ENCODE measurements at regions not wholly inside any gene's neighbourhood (a gene's known extent, or its start where the extent isn't known, plus 50 kb on each side); places are given as distances from the start of the nearest gene placed in this dataset.

- H3K36me3 ChIP-seq (ENCODE audit: control insufficient read depth in 2 of 2, insufficient read depth in 2 of 2, low read length in 1 of 2) = no peaks in the 10 kb centered on the region
- no peak for DNase-seq (ENCODE audit: low read depth in 6 of 9, low spot score in 9 of 9)
- H3K4me1 ChIP-seq (ENCODE audit: control insufficient read depth in 2 of 2, insufficient read depth in 2 of 2, low read length in 2 of 2) = no peaks in the 10 kb centered on the region
- no peak overlapping the region for H3K4me3 ChIP-seq (ENCODE audit: low read length in 2 of 2)
- WGBS = 94% methylated on average over 2 of the region's 2 CpGs
- H3K27me3 ChIP-seq (ENCODE audit: control insufficient read depth in 2 of 2, insufficient read depth in 1 of 2, low read length in 1 of 2) = no peaks in the 10 kb centered on the region
- no peaks in the 10 kb centered on the region for H3K9me3 ChIP-seq (ENCODE audit: control insufficient read depth in 2 of 2, insufficient read depth in 1 of 2, low read length in 1 of 2)
- H3K27ac ChIP-seq (ENCODE audit: low read depth in 1 of 2, low read length in 1 of 2) = no peak overlapping the region
Measured at GRCh38 chr5:6806668-6807067, 93.4 kb downstream of the TENT4A start.

DNA sequence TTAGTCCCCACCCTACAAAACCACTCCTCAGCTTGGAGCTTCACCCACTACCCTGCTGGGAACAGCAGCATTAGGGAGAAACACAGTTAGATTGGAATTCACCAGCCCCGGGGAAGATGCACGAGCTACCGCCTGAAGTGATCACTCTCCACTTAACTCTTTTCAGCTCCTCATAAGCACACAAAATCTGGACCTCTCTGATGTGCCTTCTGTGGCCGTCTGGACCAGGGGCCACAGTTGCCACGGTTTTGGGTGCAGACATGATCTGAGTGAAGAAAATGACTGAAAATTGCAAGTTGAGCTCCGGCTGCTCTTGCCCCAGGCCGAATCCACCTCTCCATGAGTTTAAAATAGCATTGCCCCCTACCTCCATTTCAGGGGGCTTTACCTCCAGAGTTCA lies 95.2 kb downstream of the TENT4A start:
- Histone ChIP-seq H3K4me3 (ENCODE audit: low read length in 2 of 2) (no peak overlapping the region), H3K27ac (ENCODE audit: low read depth in 1 of 2, low read length in 1 of 2) (no peak overlapping the region), H3K4me1 (ENCODE audit: control insufficient read depth in 2 of 2, insufficient read depth in 2 of 2, low read length in 2 of 2) (no peaks in the 10 kb centered on the region), H3K36me3 (ENCODE audit: control insufficient read depth in 2 of 2, insufficient read depth in 2 of 2, low read length in 1 of 2) (no peaks in the 10 kb centered on the region), H3K9me3 (ENCODE audit: control insufficient read depth in 2 of 2, insufficient read depth in 1 of 2, low read length in 1 of 2) (no peaks in the 10 kb centered on the region), H3K27me3 (ENCODE audit: control insufficient read depth in 2 of 2, insufficient read depth in 1 of 2, low read length in 1 of 2) (no peaks in the 10 kb centered on the region)
- WGBS = 95% methylated on average over 7 of the region's 7 CpGs
- DNase-seq (ENCODE audit: low read depth in 6 of 9, low spot score in 9 of 9) = no peak

DNA sequence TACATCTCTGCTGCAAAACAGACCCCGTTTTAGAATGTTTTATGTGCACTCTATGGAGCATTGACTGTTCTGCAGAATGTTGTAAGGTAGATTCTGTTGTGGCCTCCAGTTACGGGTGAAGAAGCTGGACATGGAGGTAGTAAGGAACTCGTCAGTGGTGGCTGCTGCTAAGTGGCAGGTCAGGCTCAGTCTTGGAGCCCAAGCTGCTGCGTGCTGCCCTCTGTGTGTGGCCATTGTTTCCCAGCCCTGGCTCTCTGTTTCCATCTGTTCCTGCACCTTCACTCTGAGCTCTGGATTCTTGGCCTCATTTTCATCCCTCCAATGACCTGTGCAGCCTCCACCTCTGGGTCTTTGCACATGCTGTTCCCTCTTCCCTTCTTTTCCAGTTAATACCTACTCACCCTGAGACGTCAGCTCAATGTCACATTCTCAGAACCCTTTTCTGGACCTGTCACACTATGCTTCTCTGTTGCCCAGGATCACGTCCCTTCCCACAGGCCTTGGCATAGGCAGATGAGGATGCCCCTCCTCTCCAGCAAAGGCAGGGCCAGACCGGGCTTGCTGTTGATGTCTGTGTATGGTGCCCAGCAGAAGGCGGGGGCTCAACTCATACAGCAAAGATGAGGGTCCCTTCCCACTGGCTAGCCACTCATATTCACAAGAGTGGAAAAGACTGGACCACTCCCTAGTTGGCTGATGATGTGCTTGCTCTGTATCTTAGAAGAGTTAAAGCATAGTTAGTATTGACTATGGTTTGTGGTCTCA lies 97.6 kb downstream of the TENT4A start:
- Histone ChIP-seq H3K36me3 (ENCODE audit: control insufficient read depth in 2 of 2, insufficient read depth in 2 of 2, low read length in 1 of 2) (no peaks in the 10 kb centered on the region), H3K4me1 (ENCODE audit: control insufficient read depth in 2 of 2, insufficient read depth in 2 of 2, low read length in 2 of 2) (no peaks in the 10 kb centered on the region), H3K9me3 (ENCODE audit: control insufficient read depth in 2 of 2, insufficient read depth in 1 of 2, low read length in 1 of 2) (no peaks in the 10 kb centered on the region), H3K4me3 (ENCODE audit: low read length in 2 of 2) (no peak overlapping the region), H3K27me3 (ENCODE audit: control insufficient read depth in 2 of 2, insufficient read depth in 1 of 2, low read length in 1 of 2) (no peaks in the 10 kb centered on the region), H3K27ac (ENCODE audit: low read depth in 1 of 2, low read length in 1 of 2) (no peak overlapping the region)
- DNase-seq (ENCODE audit: low read depth in 6 of 9, low spot score in 9 of 9) = no peak
- 94% methylated on average over 8 of the region's 8 CpGs for WGBS

GRCh38 chr5:6812091-6812490 lies 98.9 kb downstream of the TENT4A start:
- H3K4me1 ChIP-seq (ENCODE audit: control insufficient read depth in 2 of 2, insufficient read depth in 2 of 2, low read length in 2 of 2) = no peaks in the 10 kb centered on the region
- H3K27ac ChIP-seq (ENCODE audit: low read depth in 1 of 2, low read length in 1 of 2) = no peak overlapping the region
- WGBS = 95% methylated on average over 4 of the region's 4 CpGs
- no peak for DNase-seq (ENCODE audit: low read depth in 6 of 9, low spot score in 9 of 9)
- H3K4me3 ChIP-seq (ENCODE audit: low read length in 2 of 2) = no peak overlapping the region
- no peaks in the 10 kb centered on the region for H3K36me3 ChIP-seq (ENCODE audit: control insufficient read depth in 2 of 2, insufficient read depth in 2 of 2, low read length in 1 of 2)
- H3K9me3 ChIP-seq (ENCODE audit: control insufficient read depth in 2 of 2, insufficient read depth in 1 of 2, low read length in 1 of 2) = no peaks in the 10 kb centered on the region
- H3K27me3 ChIP-seq (ENCODE audit: control insufficient read depth in 2 of 2, insufficient read depth in 1 of 2, low read length in 1 of 2) = no peaks in the 10 kb centered on the region

- H3K4me1 ChIP-seq (ENCODE audit: control insufficient read depth in 2 of 2, insufficient read depth in 2 of 2, low read length in 2 of 2) = no peaks in the 10 kb centered on the region
- no peaks in the 10 kb centered on the region for H3K27me3 ChIP-seq (ENCODE audit: control insufficient read depth in 2 of 2, insufficient read depth in 1 of 2, low read length in 1 of 2)
- DNase-seq (ENCODE audit: low read depth in 6 of 9, low spot score in 9 of 9) = peak in 1 of 9 donors; percentile 27
- peak overlapping the region in 1 of 2 donors; percentile 32 for H3K27ac ChIP-seq (ENCODE audit: low read depth in 1 of 2, low read length in 1 of 2)
- H3K9me3 ChIP-seq (ENCODE audit: control insufficient read depth in 2 of 2, insufficient read depth in 1 of 2, low read length in 1 of 2) = no peaks in the 10 kb centered on the region
- no peaks in the 10 kb centered on the region for H3K36me3 ChIP-seq (ENCODE audit: control insufficient read depth in 2 of 2, insufficient read depth in 2 of 2, low read length in 1 of 2)
- H3K4me3 ChIP-seq (ENCODE audit: low read length in 2 of 2) = no peak overlapping the region
- 92% methylated on average over 8 of the region's 8 CpGs for WGBS
Measured at GRCh38 chr5:6812800-6813731, 99.8 kb downstream of the TENT4A start.

- H3K9me3 ChIP-seq (ENCODE audit: control insufficient read depth in 2 of 2, insufficient read depth in 1 of 2, low read length in 1 of 2) = no peaks in the 10 kb centered on the region
- DNase-seq (ENCODE audit: low read depth in 6 of 9, low spot score in 9 of 9) = no peak
- no peak overlapping the region for H3K4me3 ChIP-seq (ENCODE audit: low read length in 2 of 2)
- 89% methylated on average over 5 of the region's 5 CpGs for WGBS
- H3K4me1 ChIP-seq (ENCODE audit: control insufficient read depth in 2 of 2, insufficient read depth in 2 of 2, low read length in 2 of 2) = no peaks in the 10 kb centered on the region
- no peak overlapping the region for H3K27ac ChIP-seq (ENCODE audit: low read depth in 1 of 2, low read length in 1 of 2)
- H3K27me3 ChIP-seq (ENCODE audit: control insufficient read depth in 2 of 2, insufficient read depth in 1 of 2, low read length in 1 of 2) = no peaks in the 10 kb centered on the region
- no peaks in the 10 kb centered on the region for H3K36me3 ChIP-seq (ENCODE audit: control insufficient read depth in 2 of 2, insufficient read depth in 2 of 2, low read length in 1 of 2)
Measured at GRCh38 chr5:6814816-6815215, 101.6 kb downstream of the TENT4A start.

- Histone ChIP-seq H3K9me3 (ENCODE audit: control insufficient read depth in 2 of 2, insufficient read depth in 1 of 2, low read length in 1 of 2) (peaks cover 1 to 6% of the 10 kb centered on the region in 2 donors), H3K27me3 (ENCODE audit: control insufficient read depth in 2 of 2, insufficient read depth in 1 of 2, low read length in 1 of 2) (no peaks in the 10 kb centered on the region), H3K36me3 (ENCODE audit: control insufficient read depth in 2 of 2, insufficient read depth in 2 of 2, low read length in 1 of 2) (no peaks in the 10 kb centered on the region), H3K4me1 (ENCODE audit: control insufficient read depth in 2 of 2, insufficient read depth in 2 of 2, low read length in 2 of 2) (no peaks in the 10 kb centered on the region), H3K4me3 (ENCODE audit: low read length in 2 of 2) (no peak overlapping the region), H3K27ac (ENCODE audit: low read depth in 1 of 2, low read length in 1 of 2) (no peak overlapping the region)
- WGBS = 78% methylated on average over 14 of the region's 14 CpGs
- no peak for DNase-seq (ENCODE audit: low read depth in 6 of 9, low spot score in 9 of 9)
Measured at GRCh38 chr5:6818594-6819511, 105.6 kb downstream of the TENT4A start.

GRCh38 chr5:6819521-6819920 lies 106.3 kb downstream of the TENT4A start:
- H3K4me1 ChIP-seq (ENCODE audit: control insufficient read depth in 2 of 2, insufficient read depth in 2 of 2, low read length in 2 of 2) = no peaks in the 10 kb centered on the region
- H3K27me3 ChIP-seq (ENCODE audit: control insufficient read depth in 2 of 2, insufficient read depth in 1 of 2, low read length in 1 of 2) = no peaks in the 10 kb centered on the region
- H3K27ac ChIP-seq (ENCODE audit: low read depth in 1 of 2, low read length in 1 of 2) = no peak overlapping the region
- H3K9me3 ChIP-seq (ENCODE audit: control insufficient read depth in 2 of 2, insufficient read depth in 1 of 2, low read length in 1 of 2) = peaks cover 1 to 6% of the 10 kb centered on the region in 2 donors
- no peak for DNase-seq (ENCODE audit: low read depth in 6 of 9, low spot score in 9 of 9)
- no peaks in the 10 kb centered on the region for H3K36me3 ChIP-seq (ENCODE audit: control insufficient read depth in 2 of 2, insufficient read depth in 2 of 2, low read length in 1 of 2)
- 65% methylated on average over 6 of the region's 6 CpGs for WGBS
- H3K4me3 ChIP-seq (ENCODE audit: low read length in 2 of 2) = no peak overlapping the region
